ENCODE measurements at regions not wholly inside any gene's neighbourhood (a gene's known extent, or its start where the extent isn't known, plus 50 kb on each side); places are given as distances from the start of the nearest gene placed in this dataset.

- H3K4me3 Mint-ChIP-seq, result no peak overlapping the region
- H3K36me3 Mint-ChIP-seq (ENCODE audit: low read depth), result no peaks in the 10 kb centered on the region
- DNase-seq (ENCODE audit: low spot score), result no peak
- H3K27me3 Mint-ChIP-seq (ENCODE audit: insufficient read depth), result no peaks in the 10 kb centered on the region
- H3K27ac Mint-ChIP-seq, result no peak overlapping the region
- H3K9me3 Mint-ChIP-seq, result no peaks in the 10 kb centered on the region
- H3K4me1 Mint-ChIP-seq (ENCODE audit: low read depth), result no peaks in the 10 kb centered on the region
- intact Hi-C loops (cut with micrococcal nuclease), result no loop called here
Observed at GRCh38 chr12:127245437-127245836, 1021.5 kb upstream of the TMEM132C start.

GRCh38 chr12:127247937-127248336, 1019.0 kb upstream of the TMEM132C start:
- DNase-seq (ENCODE audit: low spot score), result no peak
- no peaks in the 10 kb centered on the region for H3K4me1 Mint-ChIP-seq (ENCODE audit: low read depth)
- no peaks in the 10 kb centered on the region for H3K9me3 Mint-ChIP-seq
- H3K27ac Mint-ChIP-seq, result no peak overlapping the region
- no peaks in the 10 kb centered on the region for H3K36me3 Mint-ChIP-seq (ENCODE audit: low read depth)
- intact Hi-C loops (cut with micrococcal nuclease), result no loop called here
- no peak overlapping the region for H3K4me3 Mint-ChIP-seq
- H3K27me3 Mint-ChIP-seq (ENCODE audit: insufficient read depth), result no peaks in the 10 kb centered on the region

GRCh38 chr12:127249428-127249827, 1017.5 kb upstream of the TMEM132C start:
- no peak for DNase-seq (ENCODE audit: low spot score)
- no peak overlapping the region for H3K27ac Mint-ChIP-seq
- intact Hi-C loops (cut with micrococcal nuclease), result no loop called here

GRCh38 chr12:127253797-127254327, 1013.1 kb upstream of the TMEM132C start:
- intact Hi-C loops (cut with micrococcal nuclease), result no loop called here
- no peaks in the 10 kb centered on the region for H3K4me1 Mint-ChIP-seq (ENCODE audit: low read depth)
- H3K4me3 Mint-ChIP-seq, result no peak overlapping the region
- peaks cover 1% of the 10 kb centered on the region for H3K27me3 Mint-ChIP-seq (ENCODE audit: insufficient read depth)
- no peak overlapping the region for H3K27ac Mint-ChIP-seq
- no peak for DNase-seq (ENCODE audit: low spot score)
- no peaks in the 10 kb centered on the region for H3K9me3 Mint-ChIP-seq
- H3K36me3 Mint-ChIP-seq (ENCODE audit: low read depth), result no peaks in the 10 kb centered on the region

More at GRCh38 chr12:127249428-127249827, 1017.5 kb upstream of the TMEM132C start:
- Mint-ChIP-seq H3K36me3 (ENCODE audit: low read depth) (no peaks in the 10 kb centered on the region), H3K9me3 (no peaks in the 10 kb centered on the region), H3K4me1 (ENCODE audit: low read depth) (no peaks in the 10 kb centered on the region), H3K27me3 (ENCODE audit: insufficient read depth) (no peaks in the 10 kb centered on the region), H3K4me3 (no peak overlapping the region)

GRCh38 chr12:127254420-127254955, 1012.5 kb upstream of the TMEM132C start:
- Mint-ChIP-seq H3K9me3 (no peaks in the 10 kb centered on the region), H3K27me3 (ENCODE audit: insufficient read depth) (peaks cover 1% of the 10 kb centered on the region), H3K4me3 (no peak overlapping the region), H3K4me1 (ENCODE audit: low read depth) (no peaks in the 10 kb centered on the region), H3K27ac (no peak overlapping the region), H3K36me3 (ENCODE audit: low read depth) (no peaks in the 10 kb centered on the region)
- intact Hi-C loops (cut with micrococcal nuclease), result no loop called here
- DNase-seq (ENCODE audit: low spot score), result no peak

GRCh38 chr12:127257366-127257935, 1009.5 kb upstream of the TMEM132C start:
- no peak overlapping the region for H3K27ac Mint-ChIP-seq
- no peaks in the 10 kb centered on the region for H3K4me1 Mint-ChIP-seq (ENCODE audit: low read depth)
- no peak for DNase-seq (ENCODE audit: low spot score)
- no peak overlapping the region for H3K4me3 Mint-ChIP-seq
- no peaks in the 10 kb centered on the region for H3K9me3 Mint-ChIP-seq
- no peaks in the 10 kb centered on the region for H3K36me3 Mint-ChIP-seq (ENCODE audit: low read depth)
- H3K27me3 Mint-ChIP-seq (ENCODE audit: insufficient read depth), result peaks cover 1% of the 10 kb centered on the region
- intact Hi-C loops (cut with micrococcal nuclease), result no loop called here

GRCh38 chr12:127260531-127260930, 1006.4 kb upstream of the TMEM132C start:
- H3K27ac Mint-ChIP-seq, result no peak overlapping the region
- H3K9me3 Mint-ChIP-seq, result peaks cover 5% of the 10 kb centered on the region
- peaks cover 1% of the 10 kb centered on the region for H3K27me3 Mint-ChIP-seq (ENCODE audit: insufficient read depth)
- intact Hi-C loops (cut with micrococcal nuclease), result no loop called here
- no peaks in the 10 kb centered on the region for H3K36me3 Mint-ChIP-seq (ENCODE audit: low read depth)
- no peak overlapping the region for H3K4me3 Mint-ChIP-seq
- DNase-seq (ENCODE audit: low spot score), result no peak
- no peaks in the 10 kb centered on the region for H3K4me1 Mint-ChIP-seq (ENCODE audit: low read depth)

- DNase-seq (ENCODE audit: low spot score), result no peak
- intact Hi-C loops (cut with micrococcal nuclease), result no loop called here
- Mint-ChIP-seq H3K27me3 (ENCODE audit: insufficient read depth) (peaks cover 1% of the 10 kb centered on the region), H3K9me3 (peaks cover 5% of the 10 kb centered on the region), H3K4me3 (no peak overlapping the region), H3K27ac (no peak overlapping the region), H3K36me3 (ENCODE audit: low read depth) (no peaks in the 10 kb centered on the region), H3K4me1 (ENCODE audit: low read depth) (no peaks in the 10 kb centered on the region)
Observed at GRCh38 chr12:127260999-127261398, 1006.0 kb upstream of the TMEM132C start.

GRCh38 chr12:127262615-127263014, 1004.4 kb upstream of the TMEM132C start:
- Mint-ChIP-seq H3K4me1 (ENCODE audit: low read depth) (no peaks in the 10 kb centered on the region), H3K27ac (no peak overlapping the region), H3K9me3 (peaks cover 5% of the 10 kb centered on the region), H3K36me3 (ENCODE audit: low read depth) (no peaks in the 10 kb centered on the region), H3K4me3 (no peak overlapping the region), H3K27me3 (ENCODE audit: insufficient read depth) (no peaks in the 10 kb centered on the region)
- intact Hi-C loops (cut with micrococcal nuclease), result no loop called here
- DNase-seq (ENCODE audit: low spot score), result no peak

GRCh38 chr12:127263621-127264020, 1003.3 kb upstream of the TMEM132C start:
- intact Hi-C loops (cut with micrococcal nuclease), result no loop called here
- peaks cover 5% of the 10 kb centered on the region for H3K9me3 Mint-ChIP-seq

GRCh38 chr12:127267128-127267527, 999.8 kb upstream of the TMEM132C start:
- Mint-ChIP-seq H3K27ac (no peak overlapping the region), H3K9me3 (peaks cover 5% of the 10 kb centered on the region), H3K27me3 (ENCODE audit: insufficient read depth) (no peaks in the 10 kb centered on the region), H3K4me1 (ENCODE audit: low read depth) (no peaks in the 10 kb centered on the region), H3K36me3 (ENCODE audit: low read depth) (no peaks in the 10 kb centered on the region), H3K4me3 (no peak overlapping the region)
- intact Hi-C loops (cut with micrococcal nuclease), result no loop called here
- DNase-seq (ENCODE audit: low spot score), result no peak

More at GRCh38 chr12:127263621-127264020, 1003.3 kb upstream of the TMEM132C start:
- Mint-ChIP-seq H3K27me3 (ENCODE audit: insufficient read depth) (no peaks in the 10 kb centered on the region), H3K4me1 (ENCODE audit: low read depth) (no peaks in the 10 kb centered on the region), H3K27ac (no peak overlapping the region), H3K4me3 (no peak overlapping the region), H3K36me3 (ENCODE audit: low read depth) (no peaks in the 10 kb centered on the region)
- no peak for DNase-seq (ENCODE audit: low spot score)

- Mint-ChIP-seq H3K4me1 (ENCODE audit: low read depth) (no peaks in the 10 kb centered on the region), H3K27ac (no peak overlapping the region), H3K27me3 (ENCODE audit: insufficient read depth) (peaks cover 4% of the 10 kb centered on the region), H3K9me3 (peaks cover 5% of the 10 kb centered on the region), H3K4me3 (no peak overlapping the region), H3K36me3 (ENCODE audit: low read depth) (no peaks in the 10 kb centered on the region)
- intact Hi-C loops (cut with micrococcal nuclease), result no loop called here
- DNase-seq (ENCODE audit: low spot score), result no peak
Observed at GRCh38 chr12:127268213-127268612, 998.8 kb upstream of the TMEM132C start.

GRCh38 chr12:127268706-127269425, 998.1 kb upstream of the TMEM132C start:
- Mint-ChIP-seq H3K27me3 (ENCODE audit: insufficient read depth) (peaks cover 4% of the 10 kb centered on the region), H3K36me3 (ENCODE audit: low read depth) (no peaks in the 10 kb centered on the region), H3K9me3 (peaks cover 1% of the 10 kb centered on the region), H3K27ac (no peak overlapping the region), H3K4me3 (no peak overlapping the region), H3K4me1 (ENCODE audit: low read depth) (no peaks in the 10 kb centered on the region)
- no peak for DNase-seq (ENCODE audit: low spot score)
- intact Hi-C loops (cut with micrococcal nuclease), result no loop called here
